HL-60 (cell line): ENCODE measurements at regions not wholly inside any gene's neighbourhood (a gene's known extent, or its start where the extent isn't known, plus 50 kb on each side); places are given as distances from the start of the nearest gene placed in this dataset.

Source experiments
- DNase-seq, 2 experiments: peaks; one replicate each; pipeline ENCODE4 v3.0.0-alpha.2; 2010 to 2020; ENCODE audit warnings: low read depth in 1 of 2, low spot score in 1 of 2
- H3K27ac ChIP-seq: fragments of 250-450 bp; sonication (Bioruptor Pico); replicated peaks from 2 replicates; pipeline ENCODE4 v1.5.1; 2020; ENCODE audit warnings: mild to moderate bottlenecking, moderate library complexity
- H3K27me3 ChIP-seq: fragments of 250-450 bp; sonication (Bioruptor Pico); 2 replicates; pipeline ENCODE4 v1.5.1; 2021; ENCODE audit warnings: mild to moderate bottlenecking, moderate library complexity; ENCODE audit not compliant: insufficient read depth, poor library complexity, severe bottlenecking
- H3K4me3 ChIP-seq: replicated peaks from 2 replicates; pipeline ENCODE4 v1.5.1; 2011; ENCODE audit warnings: mild to moderate bottlenecking, control low read depth, low read length; ENCODE audit not compliant: insufficient read depth
- CTCF ChIP-seq: IDR thresholded peaks from one replicate; pipeline ENCODE4 v1.5.1; 2011; ENCODE audit warnings: low read length, control low read depth, inconsistent platforms; ENCODE audit not compliant: insufficient read depth
- GABPA ChIP-seq: IDR thresholded peaks from 2 replicates; pipeline ENCODE4 v1.6.1; 2012; ENCODE audit warnings: low read depth
- POLR2AphosphoS5 ChIP-seq: IDR thresholded peaks from 2 replicates; pipeline ENCODE4 v1.6.1; 2012; ENCODE audit warnings: low read depth
- REST ChIP-seq: IDR thresholded peaks from 2 replicates; pipeline ENCODE4 v1.6.1; 2012; ENCODE audit warnings: low read depth; ENCODE audit not compliant: insufficient replicate concordance
- SPI1 ChIP-seq: IDR thresholded peaks from 2 replicates; pipeline ENCODE4 v1.6.1; 2012; ENCODE audit warnings: low read depth, mild to moderate bottlenecking, borderline replicate concordance

GRCh38 chr4:82071951-82072350 lies 301.8 kb downstream of the HNRNPD start:
- no peak overlapping the region for H3K27ac ChIP-seq
- H3K27me3 ChIP-seq: no peaks in the 10 kb centered on the region
- H3K4me3 ChIP-seq: no peak overlapping the region
- no peak for DNase-seq
- TF ChIP-seq POLR2AphosphoS5 (no peak), REST (no peak), GABPA (no peak)

- Histone ChIP-seq H3K27me3 (no peaks in the 10 kb centered on the region), H3K4me3 (no peak overlapping the region), H3K27ac (no peak overlapping the region)
- DNase-seq: no peak
- no peak for TF ChIP-seq REST
- TF ChIP-seq CTCF: no peak
- TF ChIP-seq SPI1: no peak
- no peak for TF ChIP-seq GABPA
- no peak for TF ChIP-seq POLR2AphosphoS5
Observed at GRCh38 chr4:82069883-82070638, 303.7 kb downstream of the HNRNPD start.

GRCh38 chr4:82063017-82063416 lies 310.8 kb downstream of the HNRNPD start:
- DNase-seq: no peak
- H3K4me3 ChIP-seq: no peak overlapping the region
- TF ChIP-seq SPI1: no peak
- TF ChIP-seq GABPA: no peak
- no peak for TF ChIP-seq REST
- no peak for TF ChIP-seq CTCF
- no peak for TF ChIP-seq POLR2AphosphoS5
- H3K27me3 ChIP-seq: no peaks in the 10 kb centered on the region
- no peak overlapping the region for H3K27ac ChIP-seq
